ENCODE measurements at regions not wholly inside any gene's neighbourhood (a gene's known extent, or its start where the extent isn't known, plus 50 kb on each side); places are given as distances from the start of the nearest gene placed in this dataset.

GRCh38 chr6:14804001-14804784, 441.7 kb upstream of the JARID2 start:
- TF ChIP-seq POLR2AphosphoS5 (IDR thresholded peaks at IDR 0.05; ENCODE audit: low read depth, low read length), result no peak
- TF ChIP-seq, protein P1, sequence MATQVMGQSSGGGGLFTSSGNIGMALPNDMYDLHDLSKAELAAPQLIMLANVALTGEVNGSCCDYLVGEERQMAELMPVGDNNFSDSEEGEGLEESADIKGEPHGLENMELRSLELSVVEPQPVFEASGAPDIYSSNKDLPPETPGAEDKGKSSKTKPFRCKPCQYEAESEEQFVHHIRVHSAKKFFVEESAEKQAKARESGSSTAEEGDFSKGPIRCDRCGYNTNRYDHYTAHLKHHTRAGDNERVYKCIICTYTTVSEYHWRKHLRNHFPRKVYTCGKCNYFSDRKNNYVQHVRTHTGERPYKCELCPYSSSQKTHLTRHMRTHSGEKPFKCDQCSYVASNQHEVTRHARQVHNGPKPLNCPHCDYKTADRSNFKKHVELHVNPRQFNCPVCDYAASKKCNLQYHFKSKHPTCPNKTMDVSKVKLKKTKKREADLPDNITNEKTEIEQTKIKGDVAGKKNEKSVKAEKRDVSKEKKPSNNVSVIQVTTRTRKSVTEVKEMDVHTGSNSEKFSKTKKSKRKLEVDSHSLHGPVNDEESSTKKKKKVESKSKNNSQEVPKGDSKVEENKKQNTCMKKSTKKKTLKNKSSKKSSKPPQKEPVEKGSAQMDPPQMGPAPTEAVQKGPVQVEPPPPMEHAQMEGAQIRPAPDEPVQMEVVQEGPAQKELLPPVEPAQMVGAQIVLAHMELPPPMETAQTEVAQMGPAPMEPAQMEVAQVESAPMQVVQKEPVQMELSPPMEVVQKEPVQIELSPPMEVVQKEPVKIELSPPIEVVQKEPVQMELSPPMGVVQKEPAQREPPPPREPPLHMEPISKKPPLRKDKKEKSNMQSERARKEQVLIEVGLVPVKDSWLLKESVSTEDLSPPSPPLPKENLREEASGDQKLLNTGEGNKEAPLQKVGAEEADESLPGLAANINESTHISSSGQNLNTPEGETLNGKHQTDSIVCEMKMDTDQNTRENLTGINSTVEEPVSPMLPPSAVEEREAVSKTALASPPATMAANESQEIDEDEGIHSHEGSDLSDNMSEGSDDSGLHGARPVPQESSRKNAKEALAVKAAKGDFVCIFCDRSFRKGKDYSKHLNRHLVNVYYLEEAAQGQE (IDR thresholded peaks at IDR 0.05; ENCODE audit: insufficient read depth in 1 of 2, low read depth in 2 of 2, low read length in 2 of 2), result no peak
